A673 (cell line): ENCODE measurements at regions not wholly inside any gene's neighbourhood (a gene's known extent, or its start where the extent isn't known, plus 50 kb on each side); places are given as distances from the start of the nearest gene placed in this dataset.

Experiments used
- BruUV-seq: library from RNA; stranded (reverse); fragments of 400-500 nt; replicated peaks from 2 replicates; lab custom pipeline; 2021; lab: Mats Ljungman, UMichigan
- CTCF ChIA-PET: fragments of 300-600 bp; sonication (Branson Sonifier 250); formaldehyde crosslinking; loops from one replicate; lab custom pipeline; 2022; ENCODE audit warnings: antibody characterized with exemption; lab: Charles Lee
- POLR2A ChIA-PET: fragments of 300-600 bp; sonication (Branson Sonifier 250); formaldehyde crosslinking; loops from one replicate; lab custom pipeline; 2022; ENCODE audit warnings: antibody characterized with exemption; ENCODE audit not compliant: low non-redundant PET; lab: Charles Lee
- DNase-seq: peaks from one replicate; pipeline ENCODE4 v3.0.0-alpha.2; 2015; ENCODE audit warnings: low spot score
- H3K27ac ChIP-seq: fragments of 200-600 bp; sonication (generic); 2 replicates; pipeline ENCODE4 v1.5.1; 2016; ENCODE audit warnings: mixed run types, low read depth, mild to moderate bottlenecking, mixed read lengths, antibody characterized with exemption, low read length; ENCODE audit not compliant: poor library complexity, severe bottlenecking
- H3K27me3 ChIP-seq: fragments of 200-600 bp; sonication (generic); replicated peaks from 2 replicates; pipeline ENCODE4 v1.6.1; 2017; ENCODE audit warnings: mixed run types, low read depth, mild to moderate bottlenecking, mixed read lengths, antibody characterized with exemption, low read length; ENCODE audit not compliant: insufficient read depth, poor library complexity
- H3K36me3 ChIP-seq: fragments of 200-600 bp; sonication (generic); 2 replicates; pipeline ENCODE4 v1.6.1; 2016; ENCODE audit warnings: mixed run types, mild to moderate bottlenecking, mixed read lengths, antibody characterized with exemption, low read length; ENCODE audit not compliant: insufficient read depth, poor library complexity, severe bottlenecking
- H3K4me1 ChIP-seq: fragments of 200-600 bp; sonication (generic); 2 replicates; pipeline ENCODE4 v1.6.1; 2017; ENCODE audit warnings: mixed run types, mild to moderate bottlenecking, mixed read lengths, antibody characterized with exemption, low read length; ENCODE audit not compliant: insufficient read depth, poor library complexity, severe bottlenecking
- H3K4me3 ChIP-seq: fragments of 200-600 bp; sonication (generic); 2 replicates; pipeline ENCODE4 v1.5.1; 2016; ENCODE audit warnings: low read depth, mixed run types, mild to moderate bottlenecking, mixed read lengths, low read length; ENCODE audit not compliant: poor library complexity, severe bottlenecking
- H3K9me3 ChIP-seq: fragments of 200-600 bp; sonication (generic); 2 replicates; pipeline ENCODE4 v1.6.1; 2016; ENCODE audit warnings: mixed run types, low read depth, mild to moderate bottlenecking, mixed read lengths, antibody characterized with exemption, low read length; ENCODE audit not compliant: poor library complexity, severe bottlenecking
- EZH2 ChIP-seq: fragments of 200-600 bp; sonication (generic); IDR thresholded peaks from 2 replicates; pipeline ENCODE4 v1.6.1; 2017; ENCODE audit warnings: borderline replicate concordance, low read depth, mild to moderate bottlenecking, mixed read lengths, antibody characterized with exemption, low read length; ENCODE audit not compliant: poor library complexity, severe bottlenecking
- intact Hi-C: fragments of 100-400 bp; cut with micrococcal nuclease; formaldehyde crosslinking; loops from one replicate; pipeline ENCODE4 v1.10.0; 2022; ENCODE audit not compliant: unreplicated experiment
- TF ChIP-seq, protein P1 (sequence below): fragments of 300-800, 200-600 bp; sonication (generic); conservative IDR thresholded peaks from 2 replicates; pipeline ENCODE4 v1.5.1; 2017; ENCODE audit warnings: low read depth, mild to moderate bottlenecking, antibody characterized with exemption, low read length, moderate library complexity, mixed read lengths

- CTCF ChIA-PET, result no interaction called here
- intact Hi-C loops, result no loop called here
- POLR2A ChIA-PET, result no interaction called here
- BruUV-seq, result no TSS peak
- no peaks in the 10 kb centered on the region for H3K9me3 ChIP-seq
- no peaks in the 10 kb centered on the region for H3K36me3 ChIP-seq
- DNase-seq, result no peak
- no peaks in the 10 kb centered on the region for H3K27me3 ChIP-seq
- no peak overlapping the region for H3K4me3 ChIP-seq
- H3K27ac ChIP-seq, result no peak overlapping the region
- TF ChIP-seq, protein P1, sequence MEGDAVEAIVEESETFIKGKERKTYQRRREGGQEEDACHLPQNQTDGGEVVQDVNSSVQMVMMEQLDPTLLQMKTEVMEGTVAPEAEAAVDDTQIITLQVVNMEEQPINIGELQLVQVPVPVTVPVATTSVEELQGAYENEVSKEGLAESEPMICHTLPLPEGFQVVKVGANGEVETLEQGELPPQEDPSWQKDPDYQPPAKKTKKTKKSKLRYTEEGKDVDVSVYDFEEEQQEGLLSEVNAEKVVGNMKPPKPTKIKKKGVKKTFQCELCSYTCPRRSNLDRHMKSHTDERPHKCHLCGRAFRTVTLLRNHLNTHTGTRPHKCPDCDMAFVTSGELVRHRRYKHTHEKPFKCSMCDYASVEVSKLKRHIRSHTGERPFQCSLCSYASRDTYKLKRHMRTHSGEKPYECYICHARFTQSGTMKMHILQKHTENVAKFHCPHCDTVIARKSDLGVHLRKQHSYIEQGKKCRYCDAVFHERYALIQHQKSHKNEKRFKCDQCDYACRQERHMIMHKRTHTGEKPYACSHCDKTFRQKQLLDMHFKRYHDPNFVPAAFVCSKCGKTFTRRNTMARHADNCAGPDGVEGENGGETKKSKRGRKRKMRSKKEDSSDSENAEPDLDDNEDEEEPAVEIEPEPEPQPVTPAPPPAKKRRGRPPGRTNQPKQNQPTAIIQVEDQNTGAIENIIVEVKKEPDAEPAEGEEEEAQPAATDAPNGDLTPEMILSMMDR, result no peak
- no peak for TF ChIP-seq EZH2
- H3K4me1 ChIP-seq, result no peaks in the 10 kb centered on the region
Measured at GRCh38 chr18:76668119-76668518, 154.2 kb upstream of the ZNF236 start.

- POLR2A ChIA-PET, result no interaction called here
Measured at GRCh38 chr18:76667603-76668002, 154.8 kb upstream of the ZNF236 start.

DNA sequence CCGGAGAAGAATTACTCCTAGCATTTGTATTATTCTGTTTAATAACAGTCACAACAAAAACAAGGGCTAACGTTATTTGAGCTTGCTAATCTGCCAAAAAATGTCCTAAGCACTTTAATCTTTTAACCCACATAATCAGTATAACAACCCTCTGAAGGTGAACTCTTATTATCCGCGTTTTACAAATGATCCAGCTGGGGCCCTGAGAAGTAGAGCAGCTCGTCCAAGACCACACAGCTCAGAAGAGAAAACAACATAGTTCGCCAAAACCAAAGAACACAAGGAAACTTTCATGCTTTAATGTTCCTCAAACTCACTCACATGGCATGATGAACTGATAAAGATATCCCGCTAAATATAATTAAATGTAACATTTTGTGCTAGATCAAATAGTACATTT is 159.7 kb upstream of the ZNF236 start:
- H3K27ac ChIP-seq, result no peak overlapping the region
- no peaks in the 10 kb centered on the region for H3K36me3 ChIP-seq
- no peaks in the 10 kb centered on the region for H3K4me1 ChIP-seq
- BruUV-seq, result no TSS peak
- H3K4me3 ChIP-seq, result no peak overlapping the region
- no peaks in the 10 kb centered on the region for H3K9me3 ChIP-seq
- intact Hi-C loops, result no loop called here
- no peaks in the 10 kb centered on the region for H3K27me3 ChIP-seq
- ChIA-PET CTCF (no interaction called here), POLR2A (no interaction called here)
- no peak for DNase-seq
- TF ChIP-seq EZH2, result no peak
- TF ChIP-seq, protein P1, result no peak

More at GRCh38 chr18:76667603-76668002, 154.8 kb upstream of the ZNF236 start:
- TF ChIP-seq, protein P1, result no peak
- no peak for TF ChIP-seq EZH2
- intact Hi-C loops, result no loop called here
- Histone ChIP-seq H3K4me3 (no peak overlapping the region), H3K27ac (no peak overlapping the region), H3K4me1 (no peaks in the 10 kb centered on the region), H3K27me3 (no peaks in the 10 kb centered on the region), H3K9me3 (no peaks in the 10 kb centered on the region), H3K36me3 (no peaks in the 10 kb centered on the region)
- no TSS peak for BruUV-seq
- no peak for DNase-seq
- CTCF ChIA-PET, result interaction anchor here (1.5 kb wide), 1 partner anchor 9 kb away, joined by 4 read pairs; no protein-coding TSS in a partner anchor
